Neuronal stem cell (in vitro differentiated cells): ENCODE measurements at regions not wholly inside any gene's neighbourhood (a gene's known extent, or its start where the extent isn't known, plus 50 kb on each side); places are given as distances from the start of the nearest gene placed in this dataset.

ENCODE experiments used
- DNase-seq: peaks from one replicate; pipeline ENCODE4 v3.0.0-alpha.2; 2013; ENCODE audit warnings: low spot score
- H2AFZ ChIP-seq: one replicate; pipeline ENCODE4 v1.6.1; 2013; ENCODE audit warnings: mild to moderate bottlenecking, low read length, inconsistent platforms
- H2AK5ac ChIP-seq: 2 replicates; pipeline ENCODE4 v1.6.1; 2013; ENCODE audit warnings: low read depth, mild to moderate bottlenecking, inconsistent platforms, low read length, moderate library complexity, mixed read lengths
- H2BK120ac ChIP-seq: 2 replicates; pipeline ENCODE4 v1.6.1; 2013; ENCODE audit warnings: low read depth, mild to moderate bottlenecking, inconsistent platforms, low read length, moderate library complexity, mixed read lengths
- H2BK12ac ChIP-seq: one replicate; pipeline ENCODE4 v1.6.1; 2013; ENCODE audit warnings: low read length, inconsistent platforms
- H2BK15ac ChIP-seq: 2 replicates; pipeline ENCODE4 v1.6.1; 2013; ENCODE audit warnings: mild to moderate bottlenecking, low read length, inconsistent platforms, mixed read lengths
- H2BK5ac ChIP-seq: one replicate; pipeline ENCODE4 v1.6.1; 2013; ENCODE audit warnings: inconsistent platforms, mild to moderate bottlenecking, low read length, moderate library complexity
- H3K14ac ChIP-seq: one replicate; pipeline ENCODE4 v1.6.1; 2013; ENCODE audit warnings: low read length, inconsistent platforms
- H3K18ac ChIP-seq: 2 replicates; pipeline ENCODE4 v1.6.1; 2013; ENCODE audit warnings: low read length, inconsistent platforms
- H3K23ac ChIP-seq: 2 replicates; pipeline ENCODE4 v1.6.1; 2013; ENCODE audit warnings: low read depth, mild to moderate bottlenecking, mixed read lengths, low read length, inconsistent platforms; ENCODE audit not compliant: poor library complexity
- H3K27ac ChIP-seq: replicated peaks from 3 replicates; pipeline ENCODE4 v1.5.1; 2013; ENCODE audit warnings: low read length, inconsistent platforms
- H3K27me3 ChIP-seq, 3 experiments: 2 replicates each; pipeline ENCODE4 v1.6.1; 2013; ENCODE audit warnings: low read length in 3 of 3, mild to moderate bottlenecking in 2 of 3, inconsistent platforms in 1 of 3, low read depth in 1 of 3, mixed read lengths in 1 of 3, moderate library complexity in 1 of 3; ENCODE audit not compliant: control insufficient read depth in 3 of 3, insufficient read depth in 3 of 3
- H3K36me3 ChIP-seq, 2 donors: replicated peaks in 1 of 2; 2 replicates each; pipeline ENCODE4 v1.6.1; 2013; ENCODE audit warnings: low read length in 2 of 2; ENCODE audit not compliant: control insufficient read depth in 2 of 2, insufficient read depth in 2 of 2
- H3K4ac ChIP-seq: 2 replicates; pipeline ENCODE4 v1.6.1; 2013; ENCODE audit warnings: inconsistent platforms, mild to moderate bottlenecking, low read length, moderate library complexity
- H3K4me1 ChIP-seq, 2 donors: 1 replicate in 1 of 2; 2 replicates in 1 of 2; pipeline ENCODE4 v1.6.1; 2013; ENCODE audit warnings: low read length in 2 of 2, low read depth in 1 of 2; ENCODE audit not compliant: control insufficient read depth in 2 of 2, insufficient read depth in 1 of 2
- H3K4me2 ChIP-seq: one replicate; pipeline ENCODE4 v1.6.1; 2013; ENCODE audit warnings: mild to moderate bottlenecking, low read length, inconsistent platforms; ENCODE audit not compliant: insufficient read depth, poor library complexity, severe bottlenecking
- H3K4me3 ChIP-seq, 2 donors: 2 replicates each; pipeline ENCODE4 v1.5.1; 2013; ENCODE audit warnings: low read length in 2 of 2, mild to moderate bottlenecking in 2 of 2, inconsistent platforms in 1 of 2, moderate library complexity in 1 of 2
- H3K79me1 ChIP-seq: one replicate; pipeline ENCODE4 v1.6.1; 2013; ENCODE audit warnings: low read depth, mild to moderate bottlenecking, inconsistent platforms, low read length, moderate library complexity
- H3K9ac ChIP-seq: one replicate; pipeline ENCODE4 v1.6.1; 2013; ENCODE audit warnings: mild to moderate bottlenecking, low read depth, low read length, inconsistent platforms; ENCODE audit not compliant: poor library complexity
- H3K9me3 ChIP-seq, 2 donors: replicated peaks in 1 of 2; 2 replicates each; pipeline versions ENCODE3 to v1.6.1; 2013; ENCODE audit warnings: low read length in 2 of 2, mild to moderate bottlenecking in 2 of 2, inconsistent platforms in 1 of 2, low read depth in 1 of 2, mixed read lengths in 1 of 2, moderate library complexity in 1 of 2; ENCODE audit not compliant: control insufficient read depth in 2 of 2, insufficient read depth in 1 of 2
- H4K8ac ChIP-seq: one replicate; pipeline ENCODE4 v1.6.1; 2013; ENCODE audit warnings: low read depth, mild to moderate bottlenecking, inconsistent platforms, low read length, moderate library complexity
- H4K91ac ChIP-seq: one replicate; pipeline ENCODE4 v1.6.1; 2013; ENCODE audit warnings: low read length, low read depth, mild to moderate bottlenecking, inconsistent platforms; ENCODE audit not compliant: poor library complexity
- WGBS, 2 donors: extraction: QIAGEN DNeasy Blood & Tissue Kit; methylation state at CpG; one replicate each; pipeline ENCODE4 v1.1.7; 2013; ENCODE audit warnings: missing lambda C conversion rate in 2 of 2, mixed read lengths in 1 of 2; ENCODE audit not compliant: insufficient read length in 2 of 2, insufficient replicate concordance in 1 of 2; ENCODE audit errors: extremely low coverage in 2 of 2; 5-methylcytosine and 5-hydroxymethylcytosine counted together

GRCh38 chr20:21936720-21937380 lies 231.4 kb downstream of the PAX1 start:
- H2AK5ac ChIP-seq, result no peak overlapping the region
- H2BK15ac ChIP-seq, result no peak overlapping the region
- H4K91ac ChIP-seq, result no peak overlapping the region
- H2BK12ac ChIP-seq, result no peak overlapping the region
- no peak overlapping the region for H3K14ac ChIP-seq
- no peak overlapping the region for H2BK120ac ChIP-seq
- H3K27ac ChIP-seq, result no peak overlapping the region
- no peak overlapping the region for H3K4me2 ChIP-seq
- H3K4me1 ChIP-seq, result no peaks in the 10 kb centered on the region
- H3K79me1 ChIP-seq, result no peaks in the 10 kb centered on the region
- no peak overlapping the region for H4K8ac ChIP-seq
- H3K4me3 ChIP-seq, result no peak overlapping the region
- no peak overlapping the region for H3K4ac ChIP-seq
- H3K23ac ChIP-seq, result no peak overlapping the region
- no peak for DNase-seq
- H3K27me3 ChIP-seq, result no peaks in the 10 kb centered on the region
- H2AFZ ChIP-seq, result peak overlapping the region; percentile 29
- no peaks in the 10 kb centered on the region for H3K9me3 ChIP-seq
- H2BK5ac ChIP-seq, result no peak overlapping the region
- no CpG with 5 or more reads among the region's 3 CpGs for WGBS, 2 donors
- H3K18ac ChIP-seq, result no peak overlapping the region
- no peak overlapping the region for H3K9ac ChIP-seq
- no peaks in the 10 kb centered on the region for H3K36me3 ChIP-seq

- no CpG with 5 or more reads among the region's 4 CpGs for WGBS, 2 donors
- Histone ChIP-seq H3K14ac (no peak overlapping the region), H3K27ac (no peak overlapping the region), H3K4ac (no peak overlapping the region), H2BK5ac (no peak overlapping the region), H2AK5ac (no peak overlapping the region), H2BK12ac (no peak overlapping the region), H3K4me1 (no peaks in the 10 kb centered on the region), H3K9me3 (no peaks in the 10 kb centered on the region), H2BK15ac (no peak overlapping the region), H3K18ac (no peak overlapping the region), H2AFZ (peak overlapping the region; percentile 29), H3K79me1 (no peaks in the 10 kb centered on the region), H2BK120ac (no peak overlapping the region), H3K4me3 (no peak overlapping the region), H3K23ac (no peak overlapping the region), H3K4me2 (no peak overlapping the region), H3K27me3 (no peaks in the 10 kb centered on the region), H3K36me3 (no peaks in the 10 kb centered on the region), H4K8ac (no peak overlapping the region), H4K91ac (no peak overlapping the region), H3K9ac (no peak overlapping the region)
- DNase-seq, result no peak
Measured at GRCh38 chr20:21936261-21936660, 230.8 kb downstream of the PAX1 start.

- Histone ChIP-seq H3K9me3 (no peaks in the 10 kb centered on the region), H3K4me3 (no peak overlapping the region), H2BK120ac (no peak overlapping the region), H4K91ac (no peak overlapping the region), H3K79me1 (no peaks in the 10 kb centered on the region), H4K8ac (no peak overlapping the region), H2BK12ac (no peak overlapping the region), H2BK15ac (no peak overlapping the region), H3K27ac (no peak overlapping the region), H3K4me2 (no peak overlapping the region), H3K23ac (no peak overlapping the region), H3K9ac (no peak overlapping the region), H3K18ac (no peak overlapping the region), H3K4ac (no peak overlapping the region), H2AFZ (no peak overlapping the region), H3K4me1 (no peaks in the 10 kb centered on the region), H2AK5ac (no peak overlapping the region), H2BK5ac (no peak overlapping the region), H3K27me3 (no peaks in the 10 kb centered on the region), H3K14ac (no peak overlapping the region), H3K36me3 (no peaks in the 10 kb centered on the region)
- WGBS, 2 donors, result no CpG with 5 or more reads among the region's 3 CpGs
- DNase-seq, result no peak
Measured at GRCh38 chr20:21933526-21933925, 228.1 kb downstream of the PAX1 start.

- Histone ChIP-seq H3K23ac (no peak overlapping the region), H3K9me3 (no peaks in the 10 kb centered on the region), H3K4me1 (no peaks in the 10 kb centered on the region), H3K14ac (no peak overlapping the region), H3K27ac (no peak overlapping the region), H3K27me3 (no peaks in the 10 kb centered on the region), H3K4me3 (no peak overlapping the region), H4K91ac (no peak overlapping the region), H3K18ac (no peak overlapping the region), H2AFZ (no peak overlapping the region), H2BK15ac (no peak overlapping the region), H4K8ac (no peak overlapping the region), H3K4ac (no peak overlapping the region), H2BK12ac (no peak overlapping the region), H2BK5ac (no peak overlapping the region), H2AK5ac (no peak overlapping the region), H3K4me2 (no peak overlapping the region), H3K79me1 (no peaks in the 10 kb centered on the region), H3K36me3 (no peaks in the 10 kb centered on the region), H3K9ac (no peak overlapping the region), H2BK120ac (no peak overlapping the region)
- DNase-seq, result no peak
- WGBS, 2 donors, result no CpG with 5 or more reads among the region's 5 CpGs
Measured at GRCh38 chr20:21921251-21921650, 215.8 kb downstream of the PAX1 start.
